ENCODE measurements at regions not wholly inside any gene's neighbourhood (a gene's known extent, or its start where the extent isn't known, plus 50 kb on each side); places are given as distances from the start of the nearest gene placed in this dataset.

- H3K27me3 Mint-ChIP-seq: no peaks in the 10 kb centered on the region
These were observed 386.3 kb downstream of the MRPL39 start for GRCh38 chr21:25220954-25221353.

DNA sequence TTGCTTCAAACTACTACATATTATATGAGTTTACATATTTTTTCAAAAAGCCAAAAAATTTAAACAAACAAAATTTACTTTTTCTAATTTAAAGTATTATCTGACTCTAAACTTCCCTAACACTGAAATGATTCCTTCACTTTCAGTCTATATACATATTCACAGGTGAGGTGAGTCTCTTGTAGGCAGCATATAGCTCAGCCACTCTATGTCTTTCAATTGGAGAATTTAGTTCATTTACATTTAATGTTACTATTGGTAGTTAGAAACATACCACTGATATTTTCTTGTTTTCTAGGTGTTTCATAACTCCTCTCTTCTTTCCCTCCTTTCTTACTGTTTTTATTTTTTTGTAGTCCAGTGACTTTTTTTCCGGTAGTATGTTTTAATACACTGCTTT, 387.1 kb downstream of the MRPL39 start:
- H3K4me1 Mint-ChIP-seq: peaks cover 0 to 3% (median 0%) of the 10 kb centered on the region in 4 donors
- CTCF ChIA-PET (ENCODE audit: partially characterized antibody): no interaction called here

More at GRCh38 chr21:25220954-25221353, 386.3 kb downstream of the MRPL39 start:
- CTCF ChIA-PET (ENCODE audit: partially characterized antibody): no interaction called here
- Histone ChIP-seq H3K36me3 (ENCODE audit: insufficient read depth, low read length) (no peaks in the 10 kb centered on the region), H3K4me1 (ENCODE audit: insufficient read depth, low read length) (no peaks in the 10 kb centered on the region), H3K4me3 (ENCODE audit: low read length in 2 of 2) (no peak overlapping the region), H3K9me3 (ENCODE audit: control insufficient read depth in 1 of 2, low read length in 2 of 2) (no peaks in the 10 kb centered on the region), H3K27ac (ENCODE audit: low read depth, low read length) (no peak overlapping the region), H3K27me3 (ENCODE audit: insufficient read depth, low read length) (no peaks in the 10 kb centered on the region)
- H3K4me1 Mint-ChIP-seq: peaks cover 0 to 1% (median 0%) of the 10 kb centered on the region in 4 donors
- H3K27ac Mint-ChIP-seq: no peak overlapping the region
- peaks cover 2 to 27% (median 16%) of the 10 kb centered on the region in 8 donors for H3K9me3 Mint-ChIP-seq
- no peak for DNase-seq
- POLR2A ChIA-PET (ENCODE audit: partially characterized antibody): no interaction called here
- H3K4me3 Mint-ChIP-seq: no peak overlapping the region
- no peaks in the 10 kb centered on the region for H3K36me3 Mint-ChIP-seq
- intact Hi-C loops (cut with micrococcal nuclease): no loop called here

DNA sequence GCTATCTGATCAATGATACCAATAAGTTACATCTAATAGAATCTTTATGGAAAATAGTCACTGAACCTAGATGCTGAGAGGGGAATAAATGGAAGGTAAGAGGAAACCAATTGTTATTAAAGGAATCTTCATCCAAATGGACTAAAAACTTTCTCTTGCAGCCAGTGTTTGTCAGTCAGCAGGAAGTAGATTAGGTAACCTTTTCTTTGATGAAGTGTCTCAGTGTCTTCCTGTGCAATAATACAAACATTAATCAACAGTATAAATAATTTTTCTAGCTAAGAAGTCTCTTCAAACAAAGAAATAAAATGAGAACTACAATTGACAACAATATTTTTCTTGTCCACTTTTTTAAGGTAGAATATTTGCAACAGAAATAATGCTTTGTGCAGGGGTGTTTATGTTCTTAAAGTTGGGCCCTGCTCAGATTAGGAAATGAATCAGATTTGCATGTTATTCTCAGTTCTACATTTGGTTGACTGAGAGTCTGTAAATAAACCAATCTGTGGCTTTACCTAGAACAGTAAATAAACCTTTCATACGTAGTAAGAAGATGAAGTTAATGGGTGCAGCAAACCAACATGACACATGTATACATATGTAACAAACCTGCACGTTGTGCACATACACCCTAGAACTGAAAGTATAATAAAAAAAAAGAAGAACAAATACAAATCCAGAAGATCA, 391.4 kb downstream of the MRPL39 start:
- H3K36me3 Mint-ChIP-seq: no peaks in the 10 kb centered on the region
- no peaks in the 10 kb centered on the region for H3K27me3 ChIP-seq (ENCODE audit: insufficient read depth, low read length)
- H3K4me1 Mint-ChIP-seq: peaks cover 0 to 3% (median 0%) of the 10 kb centered on the region in 4 donors
- no peaks in the 10 kb centered on the region for H3K9me3 ChIP-seq (ENCODE audit: control insufficient read depth in 1 of 2, low read length in 2 of 2)
- H3K4me3 ChIP-seq (ENCODE audit: low read length in 2 of 2): no peak overlapping the region
- no peak overlapping the region for H3K27ac Mint-ChIP-seq
- POLR2A ChIA-PET (ENCODE audit: partially characterized antibody): no interaction called here
- intact Hi-C loops (cut with micrococcal nuclease): no loop called here
- CTCF ChIA-PET (ENCODE audit: partially characterized antibody): no interaction called here
- H3K27ac ChIP-seq (ENCODE audit: low read depth, low read length): no peak overlapping the region
- H3K9me3 Mint-ChIP-seq: peaks cover 0 to 19% (median 4%) of the 10 kb centered on the region in 8 donors
- no peak overlapping the region for H3K4me3 Mint-ChIP-seq
- DNase-seq: no peak
- H3K4me1 ChIP-seq (ENCODE audit: insufficient read depth, low read length): no peaks in the 10 kb centered on the region
- no peaks in the 10 kb centered on the region for H3K27me3 Mint-ChIP-seq
- no peaks in the 10 kb centered on the region for H3K36me3 ChIP-seq (ENCODE audit: insufficient read depth, low read length)

More for the DNA sequence above, 387.1 kb downstream of the MRPL39 start:
- no peak overlapping the region for H3K4me3 Mint-ChIP-seq
- H3K27me3 ChIP-seq (ENCODE audit: insufficient read depth, low read length): no peaks in the 10 kb centered on the region
- POLR2A ChIA-PET (ENCODE audit: partially characterized antibody): no interaction called here
- no peak overlapping the region for H3K27ac Mint-ChIP-seq
- no peaks in the 10 kb centered on the region for H3K4me1 ChIP-seq (ENCODE audit: insufficient read depth, low read length)
- H3K36me3 Mint-ChIP-seq: no peaks in the 10 kb centered on the region
- no peak for DNase-seq
- H3K36me3 ChIP-seq (ENCODE audit: insufficient read depth, low read length): no peaks in the 10 kb centered on the region
- no peaks in the 10 kb centered on the region for H3K9me3 ChIP-seq (ENCODE audit: control insufficient read depth in 1 of 2, low read length in 2 of 2)
- no peaks in the 10 kb centered on the region for H3K27me3 Mint-ChIP-seq
- H3K27ac ChIP-seq (ENCODE audit: low read depth, low read length): no peak overlapping the region
- no peak overlapping the region for H3K4me3 ChIP-seq (ENCODE audit: low read length in 2 of 2)
- H3K9me3 Mint-ChIP-seq: peaks cover 2 to 27% (median 16%) of the 10 kb centered on the region in 8 donors
- intact Hi-C loops (cut with micrococcal nuclease): no loop called here

- Mint-ChIP-seq H3K9me3 (peaks cover 0 to 9% (median 3%) of the 10 kb centered on the region in 8 donors), H3K4me1 (peaks cover 0 to 3% (median 0%) of the 10 kb centered on the region in 4 donors), H3K27ac (no peak overlapping the region)
These were observed 392.6 kb downstream of the MRPL39 start for GRCh38 chr21:25214676-25215075.

DNA sequence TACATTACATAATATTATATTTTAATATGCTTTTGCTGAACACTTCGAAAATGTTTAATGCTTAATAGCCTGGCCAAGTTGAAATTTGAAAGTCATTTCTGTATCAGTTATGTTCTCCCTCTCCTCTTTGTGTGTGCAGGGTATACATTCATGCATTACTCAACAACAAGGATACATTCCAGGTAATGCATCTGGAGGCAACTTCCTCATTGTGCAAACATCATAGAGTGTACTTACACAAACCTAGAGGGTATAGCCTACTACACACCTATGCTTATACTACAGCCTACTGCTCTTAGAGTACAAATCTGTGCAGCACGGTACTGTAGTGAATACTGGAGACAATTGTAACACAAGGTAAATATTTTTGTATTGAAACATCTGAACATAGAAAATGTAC, 407.3 kb downstream of the MRPL39 start:
- Histone ChIP-seq H3K27me3 (ENCODE audit: insufficient read depth, low read length) (no peaks in the 10 kb centered on the region), H3K9me3 (ENCODE audit: control insufficient read depth in 1 of 2, low read length in 2 of 2) (no peaks in the 10 kb centered on the region), H3K27ac (ENCODE audit: low read depth, low read length) (no peak overlapping the region), H3K36me3 (ENCODE audit: insufficient read depth, low read length) (no peaks in the 10 kb centered on the region), H3K4me3 (ENCODE audit: low read length in 2 of 2) (no peak overlapping the region), H3K4me1 (ENCODE audit: insufficient read depth, low read length) (no peaks in the 10 kb centered on the region)
- no peak overlapping the region for H3K27ac Mint-ChIP-seq
- H3K36me3 Mint-ChIP-seq: no peaks in the 10 kb centered on the region
- CTCF ChIA-PET (ENCODE audit: partially characterized antibody): no interaction called here
- no peak overlapping the region for H3K4me3 Mint-ChIP-seq
- H3K27me3 Mint-ChIP-seq: no peaks in the 10 kb centered on the region
- no peaks in the 10 kb centered on the region for H3K4me1 Mint-ChIP-seq
- intact Hi-C loops (cut with micrococcal nuclease): no loop called here
- DNase-seq: no peak
- POLR2A ChIA-PET (ENCODE audit: partially characterized antibody): no interaction called here
- peaks cover 0 to 5% (median 0%) of the 10 kb centered on the region in 8 donors for H3K9me3 Mint-ChIP-seq

More at GRCh38 chr21:25214676-25215075, 392.6 kb downstream of the MRPL39 start:
- no peak for DNase-seq
- ChIA-PET POLR2A (ENCODE audit: partially characterized antibody) (no interaction called here), CTCF (ENCODE audit: partially characterized antibody) (no interaction called here)
- Histone ChIP-seq H3K4me1 (ENCODE audit: insufficient read depth, low read length) (no peaks in the 10 kb centered on the region), H3K9me3 (ENCODE audit: control insufficient read depth in 1 of 2, low read length in 2 of 2) (no peaks in the 10 kb centered on the region), H3K36me3 (ENCODE audit: insufficient read depth, low read length) (no peaks in the 10 kb centered on the region), H3K27ac (ENCODE audit: low read depth, low read length) (no peak overlapping the region), H3K27me3 (ENCODE audit: insufficient read depth, low read length) (no peaks in the 10 kb centered on the region), H3K4me3 (ENCODE audit: low read length in 2 of 2) (no peak overlapping the region)
- H3K27me3 Mint-ChIP-seq: no peaks in the 10 kb centered on the region
- no peak overlapping the region for H3K4me3 Mint-ChIP-seq
- no peaks in the 10 kb centered on the region for H3K36me3 Mint-ChIP-seq
- intact Hi-C loops (cut with micrococcal nuclease): no loop called here

- CTCF ChIA-PET (ENCODE audit: partially characterized antibody): no interaction called here
These were observed 416.1 kb downstream of the MRPL39 start for GRCh38 chr21:25191141-25191540.

DNA sequence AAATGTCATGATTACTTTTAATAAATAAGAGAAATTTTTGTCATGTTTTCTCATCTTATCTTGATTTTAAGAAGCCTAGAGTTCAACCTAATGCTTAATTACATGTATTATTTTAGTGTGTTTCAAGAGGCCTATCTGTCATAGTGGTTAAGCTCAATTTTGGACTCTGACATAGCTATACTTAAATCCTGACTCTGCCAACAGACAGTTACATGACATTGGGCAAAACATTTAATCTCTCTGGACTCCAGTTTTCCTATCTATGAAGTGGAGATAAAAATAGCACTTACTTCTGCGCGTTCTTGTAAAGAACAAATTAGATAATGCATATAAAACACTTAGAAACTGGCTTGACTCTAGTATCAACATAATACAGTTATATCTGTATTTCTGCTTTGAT, 417.8 kb downstream of the MRPL39 start:
- H3K4me3 ChIP-seq (ENCODE audit: low read length in 2 of 2): no peak overlapping the region
- POLR2A ChIA-PET (ENCODE audit: partially characterized antibody): no interaction called here
- CTCF ChIA-PET (ENCODE audit: partially characterized antibody): no interaction called here
- H3K36me3 ChIP-seq (ENCODE audit: insufficient read depth, low read length): no peaks in the 10 kb centered on the region
- intact Hi-C loops (cut with micrococcal nuclease): no loop called here
- Mint-ChIP-seq H3K27ac (no peak overlapping the region), H3K4me1 (no peaks in the 10 kb centered on the region), H3K36me3 (no peaks in the 10 kb centered on the region), H3K9me3 (peaks cover 0 to 2% (median 0%) of the 10 kb centered on the region in 8 donors), H3K27me3 (no peaks in the 10 kb centered on the region), H3K4me3 (no peak overlapping the region)
- no peaks in the 10 kb centered on the region for H3K4me1 ChIP-seq (ENCODE audit: insufficient read depth, low read length)
- H3K27me3 ChIP-seq (ENCODE audit: insufficient read depth, low read length): no peaks in the 10 kb centered on the region
- no peak for DNase-seq
- no peaks in the 10 kb centered on the region for H3K9me3 ChIP-seq (ENCODE audit: control insufficient read depth in 1 of 2, low read length in 2 of 2)
- H3K27ac ChIP-seq (ENCODE audit: low read depth, low read length): no peak overlapping the region

More at GRCh38 chr21:25191141-25191540, 416.1 kb downstream of the MRPL39 start:
- Histone ChIP-seq H3K27me3 (ENCODE audit: insufficient read depth, low read length) (no peaks in the 10 kb centered on the region), H3K36me3 (ENCODE audit: insufficient read depth, low read length) (no peaks in the 10 kb centered on the region), H3K4me3 (ENCODE audit: low read length in 2 of 2) (no peak overlapping the region), H3K4me1 (ENCODE audit: insufficient read depth, low read length) (no peaks in the 10 kb centered on the region), H3K27ac (ENCODE audit: low read depth, low read length) (no peak overlapping the region), H3K9me3 (ENCODE audit: control insufficient read depth in 1 of 2, low read length in 2 of 2) (no peaks in the 10 kb centered on the region)
- intact Hi-C loops (cut with micrococcal nuclease): no loop called here
- no peaks in the 10 kb centered on the region for H3K27me3 Mint-ChIP-seq
- no peak overlapping the region for H3K27ac Mint-ChIP-seq
- H3K4me3 Mint-ChIP-seq: no peak overlapping the region
- no peaks in the 10 kb centered on the region for H3K36me3 Mint-ChIP-seq
- POLR2A ChIA-PET (ENCODE audit: partially characterized antibody): no interaction called here
- H3K4me1 Mint-ChIP-seq: no peaks in the 10 kb centered on the region
- no peak for DNase-seq
- peaks cover 0 to 3% (median 0%) of the 10 kb centered on the region in 8 donors for H3K9me3 Mint-ChIP-seq

All from CD4-positive, alpha-beta memory T cell (primary cell).